HG03432 (cell line): ENCODE measurements at regions not wholly inside any gene's neighbourhood (a gene's known extent, or its start where the extent isn't known, plus 50 kb on each side); places are given as distances from the start of the nearest gene placed in this dataset.

Experiments used
- ATAC-seq: cut with Tn5 transposase; IDR thresholded peaks from one replicate; pipeline ENCODE4 v1.9.1; 2021; ENCODE audit warnings: mild to moderate bottlenecking, moderate library complexity; ENCODE audit not compliant: unreplicated experiment

DNA sequence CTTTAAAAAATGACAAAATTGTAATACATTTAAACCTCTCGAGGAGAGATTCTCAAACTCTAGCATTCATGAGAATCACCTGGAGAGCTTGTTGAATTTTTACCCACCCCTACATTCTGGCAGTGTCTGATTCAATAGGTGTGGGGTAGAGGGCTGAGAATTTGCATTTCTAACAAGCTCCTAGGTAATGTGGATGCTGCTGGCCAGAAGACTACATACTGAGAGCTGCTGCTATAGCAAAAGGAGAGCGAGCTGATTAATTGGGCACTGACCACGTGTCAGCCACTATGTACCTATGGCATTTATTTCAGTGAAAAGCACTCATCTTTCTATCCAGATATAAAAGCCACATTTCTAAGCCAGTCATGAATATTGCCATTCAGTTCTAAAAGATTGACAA lies 169.0 kb upstream of the NRSN1 start:
- ATAC-seq, result no peak

DNA sequence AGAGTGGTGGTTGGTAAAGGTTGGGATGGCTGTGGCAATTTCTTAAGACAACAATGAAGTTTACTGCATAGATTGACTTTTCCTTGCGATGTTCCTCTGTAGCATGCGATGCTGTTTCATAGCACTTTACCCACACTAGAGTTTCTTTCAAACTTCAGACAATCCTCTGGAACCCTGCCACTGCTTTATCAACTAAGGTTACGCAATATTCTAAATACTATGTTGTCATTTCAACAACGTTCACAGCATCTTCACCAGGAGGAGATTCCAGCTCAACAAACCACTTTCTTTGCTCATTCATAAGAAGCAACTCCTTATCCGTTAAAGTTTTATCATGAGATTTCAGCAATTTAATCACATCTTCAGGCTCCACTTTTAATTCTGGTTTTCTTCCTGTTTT lies 161.2 kb upstream of the NRSN1 start:
- no peak for ATAC-seq

DNA sequence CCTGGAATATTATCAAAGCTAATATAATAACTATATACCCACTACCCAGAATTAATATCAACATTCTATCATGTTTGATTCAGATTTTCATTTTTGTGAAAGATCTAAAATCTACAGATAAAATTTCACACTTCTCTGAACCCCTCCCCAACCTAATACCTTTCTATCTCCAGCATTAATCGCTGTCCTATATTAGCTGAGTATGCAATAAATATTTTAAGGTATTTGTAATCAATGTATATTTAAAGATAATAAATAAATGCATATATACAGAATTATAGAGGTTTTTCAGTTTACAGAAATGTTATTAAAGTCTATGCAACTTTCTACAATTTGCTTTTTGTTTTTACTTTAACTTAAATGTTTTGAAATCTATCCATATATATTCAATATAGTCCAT lies 156.7 kb upstream of the NRSN1 start:
- no peak for ATAC-seq

DNA sequence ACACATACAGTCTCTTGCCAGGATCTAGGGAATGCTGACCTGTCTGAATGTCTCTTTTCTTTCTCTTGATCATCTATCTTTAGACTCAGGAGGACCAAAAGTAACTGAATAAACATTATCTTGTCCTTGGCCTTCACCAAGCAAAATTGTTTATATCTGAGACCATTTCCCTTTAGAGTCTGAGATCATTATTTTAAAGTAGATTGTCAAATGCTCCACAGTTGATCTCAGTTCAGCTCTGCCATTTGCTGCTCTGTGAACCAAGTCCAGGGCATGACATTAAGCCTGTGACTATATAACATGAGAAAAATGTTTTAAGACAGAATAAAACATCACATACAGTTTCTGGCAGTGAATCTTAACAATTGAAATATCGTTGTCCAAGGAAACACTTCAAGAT lies 148.3 kb upstream of the NRSN1 start:
- ATAC-seq, result no peak

DNA sequence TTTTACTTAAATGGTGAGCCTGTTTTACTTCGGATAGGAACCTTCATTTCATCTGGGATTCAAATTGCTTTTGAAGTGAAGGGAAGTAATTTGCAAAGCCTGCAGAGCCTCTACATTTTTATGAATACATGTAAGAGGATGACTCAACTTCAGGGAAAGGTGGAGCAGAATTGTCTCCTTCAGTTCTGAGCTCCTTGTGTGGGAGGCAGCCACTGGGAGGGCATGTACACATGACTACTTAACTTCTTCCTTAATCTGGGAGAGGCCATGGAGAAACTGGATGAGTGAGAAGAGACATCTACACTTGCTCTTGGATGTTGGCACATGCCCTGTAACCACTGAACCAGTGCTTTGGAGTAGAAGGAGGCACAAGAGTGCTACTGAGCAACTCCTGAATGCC lies 145.1 kb upstream of the NRSN1 start:
- ATAC-seq, result no peak

DNA sequence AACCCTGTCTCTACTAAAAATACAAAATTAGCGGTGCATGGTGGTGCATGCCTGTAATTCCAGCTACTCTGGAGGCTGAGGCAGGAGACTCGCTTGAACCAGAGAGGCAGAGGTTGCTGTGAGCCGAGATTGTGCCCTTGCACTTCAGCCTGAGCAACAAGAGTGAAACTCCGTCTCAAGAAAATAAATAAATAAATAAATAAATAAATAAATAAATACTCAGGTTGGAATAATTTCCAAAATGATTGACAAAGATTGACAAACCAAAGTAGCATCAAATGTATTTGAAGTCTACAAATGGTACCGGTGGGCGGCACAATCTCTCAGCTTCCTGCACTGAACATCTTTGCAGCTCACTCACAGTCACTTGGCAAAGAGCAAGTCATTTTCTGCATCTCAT lies 144.1 kb upstream of the NRSN1 start:
- no peak for ATAC-seq

DNA sequence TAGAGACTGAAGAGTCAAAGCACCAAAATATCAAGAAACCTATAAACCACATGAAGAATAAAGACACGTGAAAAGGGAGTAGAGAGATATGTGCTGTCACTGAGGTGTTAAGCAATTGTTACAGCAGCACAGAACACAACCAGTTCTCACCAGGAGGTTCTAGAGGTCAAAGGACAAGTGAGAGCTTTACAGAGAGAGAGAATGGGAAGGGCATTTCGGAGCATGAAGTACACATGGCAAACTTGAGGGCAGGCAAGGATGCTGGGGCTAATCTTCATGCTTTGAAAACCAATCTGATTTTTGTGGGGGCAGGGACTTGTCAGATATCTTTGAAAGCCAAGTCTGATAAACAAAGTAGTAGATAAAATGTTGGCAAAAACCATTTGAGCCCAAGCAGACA lies 142.3 kb upstream of the NRSN1 start:
- no peak for ATAC-seq

DNA sequence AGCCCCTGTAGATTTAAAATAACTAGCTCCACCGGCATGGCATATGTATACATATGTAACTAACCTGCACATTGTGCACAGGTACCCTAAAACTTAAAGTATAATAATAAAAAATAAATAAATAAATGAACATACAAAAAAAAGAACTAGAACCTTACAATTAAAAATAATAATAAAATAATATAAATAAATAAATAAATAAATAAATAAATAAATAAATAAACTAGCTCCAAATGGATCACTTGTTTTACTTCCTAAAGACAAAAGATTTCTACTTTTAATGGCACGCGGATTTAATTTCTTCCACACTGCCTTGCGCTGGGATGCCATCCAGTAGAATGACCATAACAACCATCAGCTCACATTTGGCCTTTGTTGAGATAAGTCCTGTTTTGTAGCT lies 141.0 kb upstream of the NRSN1 start:
- ATAC-seq, result no peak

DNA sequence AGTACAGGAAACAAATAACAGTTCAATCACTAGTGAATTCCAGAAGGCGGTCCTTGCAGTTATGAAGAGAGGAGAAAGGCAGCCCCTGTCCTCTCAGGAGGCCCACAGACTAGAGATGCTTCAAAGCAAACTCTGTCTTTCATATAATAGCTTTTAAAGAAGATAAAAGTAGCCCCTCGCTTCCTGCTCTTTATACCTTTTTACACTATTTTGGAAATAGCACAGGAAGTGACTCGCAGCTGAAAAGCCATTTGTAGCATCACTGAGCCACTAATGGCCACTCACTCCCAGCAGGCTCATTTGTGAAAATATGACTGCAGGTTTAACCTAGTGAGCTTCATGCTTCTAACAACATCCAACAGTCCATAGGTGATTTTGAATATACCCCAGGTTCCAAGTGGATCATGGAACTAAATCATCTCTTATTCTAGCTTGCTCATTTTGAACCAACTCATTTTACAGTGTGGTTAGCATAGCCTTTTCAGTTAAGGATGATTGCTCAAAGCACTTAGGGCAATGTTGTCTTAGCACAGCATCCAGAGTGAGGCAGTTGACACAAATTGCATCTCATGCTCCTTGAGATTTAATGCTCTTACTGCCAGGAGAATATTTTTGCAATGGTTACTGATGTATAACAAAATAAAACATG lies 136.0 kb upstream of the NRSN1 start:
- ATAC-seq, result no peak

DNA sequence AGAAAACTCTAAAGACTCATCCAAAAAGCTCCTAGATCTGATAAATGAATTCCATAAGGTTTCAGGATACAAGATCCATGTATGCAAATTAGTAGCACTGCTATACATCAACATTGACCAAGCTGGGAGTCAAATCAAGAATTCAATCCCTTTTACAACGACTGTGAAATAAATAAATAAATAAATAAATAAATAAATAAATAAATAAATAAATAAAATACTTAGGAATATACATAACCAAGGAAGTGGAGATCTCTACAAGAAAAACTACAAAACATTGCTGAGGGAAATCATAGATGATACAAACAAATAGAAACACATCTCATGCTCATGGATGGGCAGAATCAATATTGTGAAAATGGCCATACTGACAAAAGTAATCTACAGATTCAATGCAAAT lies 132.0 kb upstream of the NRSN1 start:
- ATAC-seq, result no peak

DNA sequence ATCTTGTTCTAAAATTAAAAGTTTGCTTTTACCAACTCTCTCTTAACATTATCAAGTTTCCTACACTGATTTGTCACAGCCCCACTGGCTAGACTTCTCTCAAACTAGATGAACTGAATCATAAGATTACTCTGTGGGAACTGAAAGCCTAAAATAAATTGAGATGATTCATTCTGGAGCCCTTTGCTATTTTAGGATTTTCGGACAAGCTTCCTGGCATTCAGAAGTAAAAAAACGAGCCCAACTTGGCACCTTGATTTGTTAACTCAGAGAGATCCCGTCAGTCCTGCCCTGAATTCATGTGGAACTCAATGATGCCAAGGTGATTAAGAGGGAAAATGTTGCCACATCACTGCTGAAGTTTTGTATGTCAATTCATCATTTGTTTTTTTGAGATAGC lies 122.0 kb upstream of the NRSN1 start:
- ATAC-seq, result no peak

DNA sequence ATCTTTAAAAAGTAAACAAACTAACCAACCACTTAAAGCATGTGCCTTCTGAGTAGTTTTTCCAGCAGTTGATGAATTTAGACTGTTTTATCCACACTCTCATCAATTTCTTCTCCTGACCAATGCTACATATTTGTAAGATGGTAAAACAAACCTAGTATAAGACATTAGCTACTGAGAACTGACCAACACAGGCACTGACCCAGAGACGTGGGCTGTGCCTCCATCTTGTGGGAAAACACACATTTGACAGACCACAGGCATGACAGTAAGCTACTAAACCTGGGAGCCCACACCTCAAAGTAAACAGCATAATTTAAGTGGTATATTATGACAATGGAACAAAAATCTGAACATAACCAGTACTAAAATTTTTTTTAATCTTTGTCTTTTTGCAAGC lies 121.4 kb upstream of the NRSN1 start:
- no peak for ATAC-seq

DNA sequence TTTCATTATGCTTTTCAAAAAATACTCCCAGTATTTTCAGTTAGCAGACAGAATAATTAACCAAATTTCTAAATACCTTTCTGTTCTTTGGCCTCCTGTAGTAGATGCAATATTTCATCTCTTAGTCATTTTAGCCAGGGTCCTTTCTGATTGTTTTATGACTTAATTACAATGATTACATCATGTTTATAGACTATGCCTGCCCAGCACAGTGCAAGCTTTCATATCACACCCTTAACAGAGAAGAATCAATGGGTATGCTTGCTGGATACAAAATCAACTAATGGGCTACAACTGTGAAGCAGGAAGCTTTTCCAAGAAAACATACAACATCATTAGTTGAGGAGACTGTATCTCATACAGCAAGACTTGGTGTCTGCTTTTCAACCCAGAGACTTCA lies 119.8 kb upstream of the NRSN1 start:
- no peak for ATAC-seq

DNA sequence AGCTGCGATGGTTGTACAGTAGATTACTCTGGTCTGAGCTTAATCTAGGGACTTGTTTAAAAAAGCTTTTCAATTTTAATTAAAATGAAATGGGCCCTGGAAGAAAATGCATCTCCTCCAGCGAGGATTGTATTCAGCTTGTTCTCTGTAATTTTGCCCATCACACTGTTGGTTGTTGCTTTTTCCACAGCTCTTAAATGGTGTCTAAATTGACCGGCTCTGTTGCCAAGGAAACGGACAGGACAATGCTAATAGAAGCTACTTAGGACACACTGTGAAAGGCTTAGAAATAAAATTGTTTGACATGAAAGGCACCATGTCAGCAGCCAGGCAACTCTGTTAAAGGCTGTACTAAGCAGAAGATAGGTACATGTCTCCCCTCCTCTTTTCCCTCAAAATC lies 116.7 kb upstream of the NRSN1 start:
- no peak for ATAC-seq

DNA sequence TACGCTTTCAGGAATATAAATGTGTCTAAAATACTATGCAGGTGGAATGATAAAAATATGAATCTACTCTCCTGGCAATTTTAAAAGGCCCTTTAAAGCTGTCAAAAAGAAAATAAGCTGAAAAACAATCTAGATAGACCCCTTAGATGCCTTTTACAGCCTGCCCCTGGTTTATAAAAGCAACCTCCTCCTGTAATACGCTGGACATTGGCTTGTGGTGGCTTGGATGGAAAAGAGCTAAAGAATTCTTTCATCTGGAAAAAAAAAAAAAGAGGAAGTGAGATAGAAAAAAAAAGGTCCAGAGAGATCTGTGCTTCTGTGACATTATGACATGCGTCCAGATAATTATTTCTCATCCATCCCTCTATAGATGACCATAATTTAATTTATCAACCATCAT lies 115.9 kb upstream of the NRSN1 start:
- ATAC-seq, result no peak

DNA sequence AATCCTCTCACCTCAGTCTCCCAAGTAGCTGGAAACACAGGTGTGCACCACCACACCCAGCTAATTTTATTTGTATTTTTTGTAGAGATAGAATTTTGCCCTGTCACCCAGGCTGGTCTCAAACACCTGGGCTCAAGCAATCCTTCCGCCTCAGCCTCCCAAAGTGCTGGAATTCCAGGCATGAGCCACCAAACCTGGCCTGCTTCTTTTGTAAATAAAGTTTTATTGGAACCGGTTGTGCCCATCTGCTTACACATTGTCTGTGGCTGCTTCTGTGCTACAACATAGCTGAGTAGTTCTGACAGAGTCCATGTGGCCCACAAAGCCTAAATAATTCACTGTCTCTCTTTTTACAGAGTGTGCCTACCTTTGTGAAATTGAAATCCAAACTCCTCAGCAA lies 109.7 kb upstream of the NRSN1 start:
- ATAC-seq, result no peak

DNA sequence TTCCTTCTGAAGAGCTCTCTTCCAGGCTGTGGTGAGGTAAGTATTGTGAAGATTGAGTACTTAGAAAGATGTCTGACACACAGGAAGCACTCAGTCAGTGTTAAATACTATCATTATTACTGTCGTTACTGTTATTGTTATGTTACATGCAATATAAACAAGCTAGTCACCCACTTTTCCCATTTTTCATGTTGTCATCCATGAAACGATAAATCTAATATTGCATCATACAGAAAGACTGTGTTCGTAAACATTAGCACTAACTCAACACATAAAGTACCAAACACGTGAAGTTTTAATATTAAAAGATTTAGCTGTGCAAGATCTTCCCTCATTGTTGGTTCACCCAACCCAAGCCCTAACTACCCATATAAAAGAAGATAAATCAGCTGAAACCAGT lies 109.2 kb upstream of the NRSN1 start:
- ATAC-seq, result no peak

DNA sequence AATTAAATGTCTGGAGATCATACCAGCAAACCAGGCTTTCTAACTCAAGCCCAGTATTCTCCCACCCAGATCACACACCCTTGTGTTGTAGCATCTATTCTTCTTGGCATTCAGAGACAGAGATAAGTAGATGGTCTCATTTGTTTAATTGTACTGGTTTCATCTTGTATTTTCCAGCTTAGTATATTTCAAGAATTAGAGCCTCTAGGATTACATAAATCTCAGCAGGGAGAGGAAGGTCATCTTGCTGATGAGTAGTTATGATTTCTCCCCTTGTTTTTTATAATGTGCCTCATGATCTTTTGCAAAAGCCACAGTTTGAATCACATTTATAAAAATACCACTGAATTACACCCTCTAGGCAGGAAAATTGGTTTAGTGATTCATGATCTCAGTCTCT lies 106.6 kb upstream of the NRSN1 start:
- ATAC-seq, result no peak

DNA sequence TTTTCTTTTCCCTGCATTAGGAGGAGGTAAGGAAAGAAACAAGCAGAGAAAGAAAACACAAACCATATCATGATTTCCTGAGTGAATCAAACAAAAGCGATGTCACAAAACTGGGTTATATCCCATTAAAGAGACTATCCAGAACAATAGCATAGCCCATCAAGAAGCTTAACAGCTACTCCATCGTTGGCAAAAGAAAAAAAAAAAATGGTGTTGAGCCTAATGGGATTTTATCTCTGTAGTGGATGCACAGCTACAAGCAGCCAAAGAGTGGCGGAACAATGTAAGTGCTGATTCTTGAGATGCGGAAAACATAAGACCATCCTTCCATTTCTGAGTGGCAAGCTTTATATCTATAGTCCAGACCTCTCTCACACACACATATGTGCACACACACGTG lies 106.2 kb upstream of the NRSN1 start:
- ATAC-seq, result no peak

DNA sequence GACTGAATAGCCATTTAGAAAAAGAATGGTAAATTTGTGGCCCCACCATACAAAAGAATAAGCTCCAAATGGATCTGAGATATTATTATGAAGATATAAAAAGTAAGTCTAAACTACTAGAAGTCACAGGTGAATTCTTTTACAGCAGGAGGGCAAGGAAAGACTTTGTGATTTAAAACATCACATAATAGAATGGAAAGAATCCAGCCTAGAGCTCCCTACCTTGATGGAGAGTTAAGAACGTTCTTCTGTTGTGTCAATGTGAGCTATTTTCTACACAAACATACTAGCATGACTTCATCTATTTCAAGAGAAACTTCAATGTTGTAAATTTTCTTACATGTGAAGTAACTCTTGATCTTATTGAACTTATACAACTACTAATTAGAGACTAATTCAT lies 100.0 kb upstream of the NRSN1 start:
- no peak for ATAC-seq

DNA sequence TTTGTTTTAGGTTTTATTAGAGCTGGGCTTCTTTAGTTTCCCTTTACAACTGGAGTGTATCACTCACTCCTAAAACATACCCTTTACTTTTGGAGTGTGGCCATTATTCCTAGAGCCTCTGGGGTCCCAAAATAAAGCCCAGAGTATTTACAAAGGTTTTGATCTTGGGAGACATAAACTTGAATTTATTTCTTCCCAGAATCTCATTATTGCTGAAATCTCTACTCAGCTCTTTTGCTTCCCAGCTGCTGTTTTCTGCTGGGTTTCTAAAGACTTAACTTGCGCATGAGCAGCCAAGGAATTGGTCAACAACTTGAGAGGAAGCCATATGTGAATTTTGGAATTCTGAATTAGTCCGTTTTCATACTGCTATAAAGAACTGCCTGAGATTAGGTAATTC lies 94.5 kb upstream of the NRSN1 start:
- ATAC-seq, result no peak

DNA sequence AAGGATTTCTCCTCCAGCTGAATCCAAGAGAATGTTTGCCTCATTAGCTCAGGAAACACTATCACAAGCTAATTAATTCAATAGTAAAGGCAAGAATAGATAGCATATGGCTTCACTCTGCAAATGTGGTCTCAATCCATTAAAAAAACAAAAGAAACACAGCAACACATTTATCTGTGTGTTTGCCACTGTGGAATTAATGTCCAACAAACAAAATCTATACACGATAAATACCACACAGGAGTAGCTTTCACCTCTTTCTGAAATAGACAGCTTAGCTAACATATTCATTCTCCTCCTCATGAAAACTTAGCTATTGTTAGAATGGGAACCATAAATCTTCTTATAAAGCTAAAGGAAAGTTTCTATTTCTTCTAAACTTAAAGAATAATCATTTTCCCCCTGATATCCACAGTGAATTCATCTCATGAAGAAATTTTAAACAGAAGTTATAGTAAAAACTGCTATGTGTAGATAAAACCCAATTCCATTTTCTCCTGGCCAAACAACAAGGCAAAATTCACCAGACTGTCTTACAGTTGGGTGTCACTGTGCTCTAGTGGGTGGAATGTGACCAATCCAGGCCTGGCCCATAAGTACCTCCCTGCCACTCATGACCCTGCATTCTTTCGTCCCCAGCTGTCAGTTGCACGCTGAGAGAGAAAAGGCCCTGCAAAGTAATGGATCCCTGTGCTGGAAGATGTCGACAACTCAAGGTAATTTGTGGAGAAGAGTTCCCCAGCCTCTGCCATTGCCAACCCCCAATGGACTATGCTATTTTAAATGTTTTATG lies 92.9 kb upstream of the NRSN1 start:
- ATAC-seq, result no peak

DNA sequence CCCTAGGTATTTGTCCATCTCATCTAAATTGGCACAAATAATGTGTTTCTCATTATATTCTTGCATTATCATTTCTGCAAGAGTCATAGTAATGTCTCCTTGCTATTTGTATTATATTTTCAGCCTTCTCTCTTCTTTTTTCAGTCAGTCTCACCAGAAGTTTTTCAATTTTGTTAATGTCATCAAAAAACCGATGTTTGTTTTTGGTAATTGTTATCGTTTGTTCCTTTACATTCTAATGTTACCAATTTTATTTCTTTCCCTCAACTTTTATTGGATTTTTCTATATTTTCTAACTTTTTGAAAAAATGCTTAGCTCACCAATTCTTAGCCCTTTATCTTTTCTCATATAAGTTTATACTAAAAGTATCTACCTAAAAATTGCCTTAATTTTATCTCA lies 82.2 kb upstream of the NRSN1 start:
- no peak for ATAC-seq
